ENCODE measurements at regions not wholly inside any gene's neighbourhood (a gene's known extent, or its start where the extent isn't known, plus 50 kb on each side); places are given as distances from the start of the nearest gene placed in this dataset.

GRCh38 chr7:124536156-124536762, 229.3 kb downstream of the GPR37 start:
- Histone ChIP-seq H4K5ac (ENCODE audit: insufficient read length, low read depth, low read length) (no peak overlapping the region), H2BK120ac (ENCODE audit: low read depth, low read length, poor library complexity, severe bottlenecking) (no peak overlapping the region), H2BK20ac (ENCODE audit: low read depth, low read length, poor library complexity, severe bottlenecking) (no peak overlapping the region), H3T11ph (ENCODE audit: low read length) (no peak overlapping the region), H3K56ac (ENCODE audit: insufficient read length, low read depth, low read length) (no peak overlapping the region), H3K14ac (ENCODE audit: insufficient read depth, low read length) (no peak overlapping the region), H2BK5ac (ENCODE audit: insufficient read length, low read length) (no peak overlapping the region), H4K20me1 (ENCODE audit: control insufficient read depth, insufficient read depth, insufficient read length) (no peaks in the 10 kb centered on the region), H3K79me2 (ENCODE audit: insufficient read depth, low read length) (no peaks in the 10 kb centered on the region), H4K8ac (replicated peaks; ENCODE audit: insufficient read length, low read depth, low read length) (no peak overlapping the region), H3K18ac (ENCODE audit: insufficient read length, low read depth, low read length) (no peak overlapping the region), H3K4me1 (ENCODE audit: insufficient read depth, low read length) (no peaks in the 10 kb centered on the region), H3K4me2 (ENCODE audit: insufficient read depth, insufficient read length, low read length) (no peak overlapping the region), H3K79me1 (ENCODE audit: insufficient read depth, low read depth, low read length, poor library complexity, severe bottlenecking) (no peaks in the 10 kb centered on the region), H3K23me2 (ENCODE audit: insufficient read length, low read depth, low read length, poor library complexity, severe bottlenecking) (no peaks in the 10 kb centered on the region), H2BK12ac (ENCODE audit: insufficient read length, low read depth, low read length) (no peak overlapping the region), H2AK5ac (ENCODE audit: insufficient read length, low read length) (no peak overlapping the region), H4K91ac (ENCODE audit: insufficient read length, low read depth, low read length) (no peak overlapping the region), H3K27ac (ENCODE audit: insufficient read length, low read depth, low read length) (no peak overlapping the region), H3K9me3 (ENCODE audit: control insufficient read depth, low read depth, low read length) (no peaks in the 10 kb centered on the region), H2BK15ac (ENCODE audit: low read depth, low read length) (no peak overlapping the region), H3K23ac (ENCODE audit: insufficient read length, low read depth, low read length) (no peak overlapping the region), H3K27me3 (ENCODE audit: insufficient read depth, low read length) (no peaks in the 10 kb centered on the region), H3K4ac (ENCODE audit: low read depth, low read length) (no peak overlapping the region), H3K9ac (ENCODE audit: extremely low read depth, insufficient read length, low read length) (no peak overlapping the region), H2AFZ (ENCODE audit: low read length) (no peak overlapping the region)
- Mint-ChIP-seq H3K9me3 (no peaks in the 10 kb centered on the region), H3K27me3 (ENCODE audit: low read depth) (no peaks in the 10 kb centered on the region), H3K4me1 (no peaks in the 10 kb centered on the region), H3K27ac (no peak overlapping the region; a peak in 1 of 7 replicates), H3K4me3 (no peak overlapping the region), H3K36me3 (ENCODE audit: insufficient read depth in 1 of 3, low read depth in 3 of 3) (no peaks in the 10 kb centered on the region)
- TF ChIP-seq CTCF (conservative IDR thresholded peaks at IDR 0.05) = no peak
- no CpG with 5 or more reads among the region's 3 CpGs for WGBS (ENCODE audit: extremely low coverage, insufficient read length, low lambda C conversion rate)
- no peak for DNase-seq

All from H9 (cell line).